ENCODE measurements at regions not wholly inside any gene's neighbourhood (a gene's known extent, or its start where the extent isn't known, plus 50 kb on each side); places are given as distances from the start of the nearest gene placed in this dataset.

DNA sequence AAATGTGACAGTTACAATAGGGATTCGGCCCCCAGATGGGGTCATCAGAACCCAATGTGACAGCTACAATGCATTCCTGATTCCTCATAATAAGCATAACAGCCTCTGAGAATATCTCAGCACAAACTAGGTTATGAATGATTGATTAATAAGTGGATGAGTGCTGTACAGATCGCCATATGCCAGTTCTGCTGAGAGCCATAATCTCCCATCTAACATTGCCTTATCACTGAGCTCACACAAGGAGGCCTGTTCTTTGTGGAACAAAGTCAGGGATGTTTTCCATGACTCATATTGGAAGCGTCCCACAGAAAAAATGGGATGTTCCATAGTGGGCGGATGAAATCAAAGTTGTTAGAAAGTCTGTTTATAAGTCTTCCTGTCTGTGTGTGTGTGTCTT is 89.6 kb downstream of the KIF4B start:
- TF ChIP-seq RCOR1 (IDR thresholded peaks at IDR 0.05; ENCODE audit: insufficient replicate concordance, low read length) (no peak), POLR2A (IDR thresholded peaks at IDR 0.05; ENCODE audit: low read depth, low read length) (no peak), CEBPB (IDR thresholded peaks at IDR 0.05; ENCODE audit: low read depth, low read length) (no peak), FOS (IDR thresholded peaks at IDR 0.05; ENCODE audit: low read depth, low read length) (no peak)
- TF ChIP-seq, protein P1, sequence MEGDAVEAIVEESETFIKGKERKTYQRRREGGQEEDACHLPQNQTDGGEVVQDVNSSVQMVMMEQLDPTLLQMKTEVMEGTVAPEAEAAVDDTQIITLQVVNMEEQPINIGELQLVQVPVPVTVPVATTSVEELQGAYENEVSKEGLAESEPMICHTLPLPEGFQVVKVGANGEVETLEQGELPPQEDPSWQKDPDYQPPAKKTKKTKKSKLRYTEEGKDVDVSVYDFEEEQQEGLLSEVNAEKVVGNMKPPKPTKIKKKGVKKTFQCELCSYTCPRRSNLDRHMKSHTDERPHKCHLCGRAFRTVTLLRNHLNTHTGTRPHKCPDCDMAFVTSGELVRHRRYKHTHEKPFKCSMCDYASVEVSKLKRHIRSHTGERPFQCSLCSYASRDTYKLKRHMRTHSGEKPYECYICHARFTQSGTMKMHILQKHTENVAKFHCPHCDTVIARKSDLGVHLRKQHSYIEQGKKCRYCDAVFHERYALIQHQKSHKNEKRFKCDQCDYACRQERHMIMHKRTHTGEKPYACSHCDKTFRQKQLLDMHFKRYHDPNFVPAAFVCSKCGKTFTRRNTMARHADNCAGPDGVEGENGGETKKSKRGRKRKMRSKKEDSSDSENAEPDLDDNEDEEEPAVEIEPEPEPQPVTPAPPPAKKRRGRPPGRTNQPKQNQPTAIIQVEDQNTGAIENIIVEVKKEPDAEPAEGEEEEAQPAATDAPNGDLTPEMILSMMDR (conservative IDR thresholded peaks at IDR 0.05; ENCODE audit: low read depth, low read length): no peak
- TF ChIP-seq, protein P2, sequence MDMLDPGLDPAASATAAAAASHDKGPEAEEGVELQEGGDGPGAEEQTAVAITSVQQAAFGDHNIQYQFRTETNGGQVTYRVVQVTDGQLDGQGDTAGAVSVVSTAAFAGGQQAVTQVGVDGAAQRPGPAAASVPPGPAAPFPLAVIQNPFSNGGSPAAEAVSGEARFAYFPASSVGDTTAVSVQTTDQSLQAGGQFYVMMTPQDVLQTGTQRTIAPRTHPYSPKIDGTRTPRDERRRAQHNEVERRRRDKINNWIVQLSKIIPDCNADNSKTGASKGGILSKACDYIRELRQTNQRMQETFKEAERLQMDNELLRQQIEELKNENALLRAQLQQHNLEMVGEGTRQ (IDR thresholded peaks at IDR 0.05; ENCODE audit: low read depth, low read length): no peak
